Right atrium auricular region (tissue), 2 donors: ENCODE measurements at regions not wholly inside any gene's neighbourhood (a gene's known extent, or its start where the extent isn't known, plus 50 kb on each side); places are given as distances from the start of the nearest gene placed in this dataset.

Experiments
- DNase-seq: peaks from one replicate; pipeline ENCODE4 v3.0.0-alpha.2; 2019; ENCODE audit warnings: low spot score
- H3K27ac ChIP-seq, 2 donors: fragments of 200-600 bp; sonication (generic); 1 replicate in 1 of 2; 2 replicates in 1 of 2; pipeline ENCODE4 v1.5.1; 2016 to 2019
- H3K27me3 ChIP-seq, 2 donors: fragments of 200-600 bp; sonication (generic); one replicate each; pipeline versions ENCODE4 v1.5.1 to v1.6.0; 2017 to 2019
- H3K36me3 ChIP-seq: fragments of 200-600 bp; sonication (generic); one replicate; pipeline ENCODE4 v1.5.1; 2016
- H3K4me1 ChIP-seq, 2 donors: fragments of 200-600 bp; sonication (generic); one replicate each; pipeline versions ENCODE4 v1.5.1 to v1.6.0; 2017 to 2019
- H3K4me3 ChIP-seq, 2 donors: fragments of 200-600 bp; sonication (generic); 1 replicate in 1 of 2; 2 replicates in 1 of 2; pipeline ENCODE4 v1.5.1; 2017 to 2019; ENCODE audit warnings: mild to moderate bottlenecking in 1 of 2, moderate library complexity in 1 of 2
- H3K9me3 ChIP-seq, 2 donors: fragments of 200-600 bp; sonication (generic); one replicate each; pipeline ENCODE4 v1.5.1; 2019
- TF ChIP-seq, protein P1 (sequence below), 2 donors: fragments of 200-600 bp; sonication (generic); IDR thresholded peaks; one replicate each; pipeline ENCODE4 v1.5.1; 2019; ENCODE audit warnings: antibody characterized with exemption in 2 of 2

DNA sequence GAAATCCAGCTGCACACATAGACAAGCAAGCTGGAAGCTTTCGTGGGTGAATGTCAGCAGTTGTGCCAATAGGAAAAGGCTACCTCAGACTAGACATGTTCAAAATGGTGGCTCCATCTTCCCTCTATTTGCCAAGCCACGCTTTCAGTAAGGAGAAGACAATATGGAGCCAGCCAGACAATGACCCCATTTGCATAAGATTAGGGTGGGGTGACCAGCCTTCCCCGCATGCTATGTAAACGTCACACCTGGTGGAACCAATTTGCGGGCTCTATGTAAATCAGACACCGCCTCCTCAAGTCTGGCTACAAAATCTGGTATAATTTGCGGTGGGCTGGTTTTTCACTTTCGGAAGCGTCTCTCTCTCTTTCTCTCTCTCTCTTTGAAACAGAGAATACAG lies 297.4 kb upstream of the PCDH15 start:
- DNase-seq = no peak
- Histone ChIP-seq H3K27ac (no peak overlapping the region), H3K27me3 (no peaks in the 10 kb centered on the region), H3K9me3 (no peaks in the 10 kb centered on the region), H3K4me1 (no peaks in the 10 kb centered on the region), H3K4me3 (no peak overlapping the region), H3K36me3 (no peaks in the 10 kb centered on the region)
- TF ChIP-seq, protein P1, sequence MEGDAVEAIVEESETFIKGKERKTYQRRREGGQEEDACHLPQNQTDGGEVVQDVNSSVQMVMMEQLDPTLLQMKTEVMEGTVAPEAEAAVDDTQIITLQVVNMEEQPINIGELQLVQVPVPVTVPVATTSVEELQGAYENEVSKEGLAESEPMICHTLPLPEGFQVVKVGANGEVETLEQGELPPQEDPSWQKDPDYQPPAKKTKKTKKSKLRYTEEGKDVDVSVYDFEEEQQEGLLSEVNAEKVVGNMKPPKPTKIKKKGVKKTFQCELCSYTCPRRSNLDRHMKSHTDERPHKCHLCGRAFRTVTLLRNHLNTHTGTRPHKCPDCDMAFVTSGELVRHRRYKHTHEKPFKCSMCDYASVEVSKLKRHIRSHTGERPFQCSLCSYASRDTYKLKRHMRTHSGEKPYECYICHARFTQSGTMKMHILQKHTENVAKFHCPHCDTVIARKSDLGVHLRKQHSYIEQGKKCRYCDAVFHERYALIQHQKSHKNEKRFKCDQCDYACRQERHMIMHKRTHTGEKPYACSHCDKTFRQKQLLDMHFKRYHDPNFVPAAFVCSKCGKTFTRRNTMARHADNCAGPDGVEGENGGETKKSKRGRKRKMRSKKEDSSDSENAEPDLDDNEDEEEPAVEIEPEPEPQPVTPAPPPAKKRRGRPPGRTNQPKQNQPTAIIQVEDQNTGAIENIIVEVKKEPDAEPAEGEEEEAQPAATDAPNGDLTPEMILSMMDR (IDR thresholded peaks at IDR 0.05) = no peak

DNA sequence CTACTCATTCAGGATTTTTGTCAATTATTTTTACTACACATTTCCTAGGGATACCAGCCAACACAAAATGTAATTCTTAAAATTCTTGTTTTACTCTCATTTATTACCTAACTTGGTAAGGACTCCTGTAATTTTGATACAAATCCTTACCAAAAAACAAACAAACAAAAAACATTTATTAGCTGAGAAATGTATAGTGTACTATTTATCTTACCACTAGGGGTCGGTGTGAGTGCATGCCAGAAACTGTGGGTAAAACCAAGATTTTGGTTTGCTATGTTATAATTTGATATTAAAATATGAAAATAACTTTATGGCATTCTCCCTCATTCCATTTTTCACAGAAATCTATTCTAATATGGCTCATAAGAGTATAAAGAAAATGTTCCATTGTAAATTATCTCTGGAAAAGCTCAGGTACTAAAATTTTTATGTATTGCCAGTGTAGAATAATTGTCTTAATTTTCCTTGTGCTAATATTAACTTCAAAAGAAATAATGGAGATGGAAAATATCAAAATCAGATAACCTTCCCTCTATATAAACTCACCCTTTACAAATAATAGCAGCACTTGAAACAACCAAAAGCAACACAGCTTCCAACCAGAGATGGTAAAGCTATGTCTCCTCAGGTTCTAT lies 290.8 kb upstream of the PCDH15 start:
- H3K27me3 ChIP-seq = no peaks in the 10 kb centered on the region
- TF ChIP-seq, protein P1 (IDR thresholded peaks at IDR 0.05) = peak; percentile 76 to 88
- no peak overlapping the region for H3K4me3 ChIP-seq
- no peaks in the 10 kb centered on the region for H3K4me1 ChIP-seq
- no peaks in the 10 kb centered on the region for H3K36me3 ChIP-seq
- no peak overlapping the region for H3K27ac ChIP-seq
- no peaks in the 10 kb centered on the region for H3K9me3 ChIP-seq
- DNase-seq = no peak

DNA sequence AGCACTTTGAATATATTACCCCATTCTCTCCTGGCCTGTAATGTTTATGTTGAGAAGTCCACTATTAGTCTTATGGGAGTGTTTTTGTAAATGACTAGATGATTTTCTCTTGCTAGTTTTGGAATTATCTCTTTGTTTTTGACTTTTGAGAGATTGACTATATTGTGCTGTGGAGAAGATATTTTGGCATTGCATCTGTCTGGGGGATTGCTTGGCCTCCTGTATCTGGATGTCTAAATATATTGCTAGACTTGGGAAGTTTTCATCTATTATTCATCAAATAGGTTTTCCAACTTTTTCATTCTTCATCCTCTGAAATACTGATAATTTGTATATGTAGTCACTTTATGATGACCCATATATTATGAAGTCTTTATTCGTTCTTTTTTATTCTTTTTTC lies 277.1 kb upstream of the PCDH15 start:
- Histone ChIP-seq H3K4me1 (no peaks in the 10 kb centered on the region), H3K9me3 (no peaks in the 10 kb centered on the region), H3K36me3 (no peaks in the 10 kb centered on the region), H3K27me3 (no peaks in the 10 kb centered on the region), H3K27ac (no peak overlapping the region), H3K4me3 (no peak overlapping the region)
- TF ChIP-seq, protein P1 (IDR thresholded peaks at IDR 0.05) = no peak
- DNase-seq = no peak

DNA sequence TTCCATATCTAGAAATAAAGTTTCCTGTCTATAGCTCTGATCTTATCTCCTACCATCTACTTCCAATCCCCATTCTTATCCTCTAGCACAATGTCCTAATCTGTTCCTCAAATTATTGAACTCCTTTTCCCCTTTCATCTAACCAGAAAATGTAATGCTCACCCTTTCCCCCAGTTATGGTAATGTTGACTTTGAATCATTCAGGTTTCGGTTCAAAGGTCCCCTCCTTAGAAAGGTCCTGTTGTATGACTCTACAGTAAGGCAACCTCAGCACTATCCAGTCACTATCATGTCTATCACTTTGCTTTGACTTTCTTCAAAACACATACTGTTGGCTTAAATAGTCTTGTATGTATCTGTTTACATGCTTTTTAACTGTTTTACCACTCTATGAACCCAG lies 264.2 kb upstream of the PCDH15 start:
- TF ChIP-seq, protein P1 (IDR thresholded peaks at IDR 0.05) = no peak
- DNase-seq = no peak
- Histone ChIP-seq H3K27ac (no peak overlapping the region), H3K4me1 (no peaks in the 10 kb centered on the region), H3K9me3 (no peaks in the 10 kb centered on the region), H3K36me3 (no peaks in the 10 kb centered on the region), H3K4me3 (no peak overlapping the region), H3K27me3 (no peaks in the 10 kb centered on the region)

DNA sequence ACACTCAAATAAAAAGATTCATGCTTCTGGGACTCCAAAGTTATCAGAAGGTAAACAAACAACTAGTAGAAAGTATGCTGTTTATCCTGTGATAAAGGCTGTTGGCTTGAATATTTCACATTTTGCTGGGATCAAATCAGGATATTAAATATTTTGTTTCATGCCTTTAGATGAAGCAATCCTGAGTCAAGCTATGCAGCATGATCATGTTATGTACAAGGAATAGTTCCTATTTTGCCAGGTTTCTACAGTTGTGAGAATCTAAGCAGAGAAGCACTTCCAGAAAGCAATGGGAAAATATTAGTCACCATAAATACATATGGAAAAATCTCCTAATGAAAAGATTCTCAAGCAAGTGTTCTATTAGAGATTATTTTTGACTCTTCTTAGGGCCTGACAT lies 262.8 kb upstream of the PCDH15 start:
- no peak overlapping the region for H3K4me3 ChIP-seq
- no peaks in the 10 kb centered on the region for H3K9me3 ChIP-seq
- TF ChIP-seq, protein P1 (IDR thresholded peaks at IDR 0.05) = no peak
- no peaks in the 10 kb centered on the region for H3K4me1 ChIP-seq
- H3K27ac ChIP-seq = no peak overlapping the region
- DNase-seq = no peak
- no peaks in the 10 kb centered on the region for H3K27me3 ChIP-seq
- no peaks in the 10 kb centered on the region for H3K36me3 ChIP-seq

DNA sequence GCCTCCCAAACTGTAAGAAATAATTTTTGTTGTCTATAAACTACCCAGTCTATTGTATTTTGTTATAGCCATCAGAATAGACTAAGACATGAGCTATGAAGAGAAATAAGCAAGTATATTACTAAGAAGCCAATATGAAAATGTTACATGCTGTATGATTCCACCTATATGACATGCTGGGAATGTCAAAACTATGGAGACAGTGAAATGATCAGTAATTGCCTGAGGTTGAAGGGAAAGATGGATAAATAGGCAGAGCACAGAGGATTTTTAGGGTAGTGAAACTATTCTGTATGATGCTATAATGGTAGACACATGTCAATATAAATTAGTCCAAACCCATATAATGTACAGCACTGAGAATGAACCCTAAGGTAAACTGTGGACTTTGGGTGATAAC lies 261.3 kb upstream of the PCDH15 start:
- no peak overlapping the region for H3K4me3 ChIP-seq

More for the DNA sequence above, 261.3 kb upstream of the PCDH15 start:
- H3K27ac ChIP-seq = no peak overlapping the region
- H3K27me3 ChIP-seq = no peaks in the 10 kb centered on the region
- DNase-seq = no peak
- H3K9me3 ChIP-seq = no peaks in the 10 kb centered on the region
- H3K36me3 ChIP-seq = no peaks in the 10 kb centered on the region
- H3K4me1 ChIP-seq = no peaks in the 10 kb centered on the region
- TF ChIP-seq, protein P1 (IDR thresholded peaks at IDR 0.05) = no peak
